GM23338 (cell line): ENCODE measurements at regions not wholly inside any gene's neighbourhood (a gene's known extent, or its start where the extent isn't known, plus 50 kb on each side); places are given as distances from the start of the nearest gene placed in this dataset.

Source experiments
- ATAC-seq: fragments of 200-7000 bp; cut with Tn5 transposase; 3 replicates; pipeline ENCODE4 v1.9.1; 2020
- DNase-seq: peaks from one replicate; pipeline ENCODE4 v3.0.0-alpha.2; 2015; ENCODE audit warnings: low spot score
- H2AFZ ChIP-seq: fragments of 200-600 bp; sonication (generic); 2 replicates; pipeline ENCODE4 v1.8.0; 2016; ENCODE audit warnings: antibody characterized with exemption, mild to moderate bottlenecking, moderate library complexity
- H3F3A ChIP-seq: fragments of 200-600 bp; sonication (generic); replicated peaks from 2 replicates; pipeline ENCODE4 v1.8.0; 2017; ENCODE audit warnings: antibody characterized with exemption, mixed run types, low read depth
- H3K27ac ChIP-seq: fragments of 200-600 bp; sonication (generic); 2 replicates; pipeline ENCODE4 v1.6.1; 2016; ENCODE audit warnings: low read depth
- H3K27me3 ChIP-seq: fragments of 200-600 bp; sonication (generic); 2 replicates; pipeline ENCODE4 v1.8.0; 2016; ENCODE audit warnings: mild to moderate bottlenecking, mixed run types, moderate library complexity; ENCODE audit not compliant: insufficient read depth
- H3K36me3 ChIP-seq: fragments of 200-600 bp; sonication (generic); 2 replicates; pipeline ENCODE4 v1.8.0; 2016; ENCODE audit warnings: mild to moderate bottlenecking; ENCODE audit not compliant: insufficient read depth
- H3K4me1 ChIP-seq: fragments of 200-600 bp; sonication (generic); 2 replicates; pipeline ENCODE4 v1.8.0; 2016; ENCODE audit warnings: mild to moderate bottlenecking, moderate library complexity; ENCODE audit not compliant: insufficient read depth
- H3K4me2 ChIP-seq: fragments of 200-600 bp; sonication (generic); 2 replicates; pipeline ENCODE4 v1.7.1; 2017; ENCODE audit warnings: mixed run types
- H3K4me3 ChIP-seq: fragments of 200-600 bp; sonication (generic); 2 replicates; pipeline ENCODE4 v1.6.1; 2016; ENCODE audit warnings: mixed run types
- H3K79me2 ChIP-seq: fragments of 200-600 bp; sonication (generic); replicated peaks from 2 replicates; pipeline ENCODE4 v1.8.0; 2017; ENCODE audit warnings: mild to moderate bottlenecking; ENCODE audit not compliant: insufficient read depth
- H3K9me2 ChIP-seq: fragments of 200-600 bp; sonication (generic); 2 replicates; pipeline ENCODE4 v1.8.0; 2017; ENCODE audit not compliant: insufficient read depth
- H4K20me1 ChIP-seq: fragments of 200-600 bp; sonication (generic); replicated peaks from 2 replicates; pipeline ENCODE4 v1.8.0; 2017; ENCODE audit warnings: mild to moderate bottlenecking; ENCODE audit not compliant: insufficient read depth
- H3K27ac Mint-ChIP-seq: 2 replicates; pipeline ENCODE4 v1.8.0; 2020; ENCODE audit warnings: inconsistent platforms, mild to moderate bottlenecking, moderate library complexity, mixed read lengths
- H3K27me3 Mint-ChIP-seq: 3 replicates; pipeline ENCODE4 v1.8.0; 2022; ENCODE audit warnings: low read depth, mild to moderate bottlenecking, moderate library complexity, mixed read lengths, inconsistent platforms; ENCODE audit not compliant: insufficient read depth, poor library complexity
- H3K36me3 Mint-ChIP-seq: 3 replicates; pipeline ENCODE4 v1.8.0; 2021; ENCODE audit warnings: low read depth, mild to moderate bottlenecking, inconsistent platforms, moderate library complexity, mixed read lengths
- H3K4me1 Mint-ChIP-seq: 3 replicates; pipeline ENCODE4 v1.8.0; 2020; ENCODE audit warnings: mild to moderate bottlenecking, inconsistent platforms, mixed read lengths
- H3K4me3 Mint-ChIP-seq: 3 replicates; pipeline ENCODE4 v1.8.0; 2021; ENCODE audit warnings: moderate library complexity, mild to moderate bottlenecking, inconsistent platforms, mixed read lengths
- H3K9me3 Mint-ChIP-seq: 3 replicates; pipeline ENCODE4 v1.8.0; 2020; ENCODE audit warnings: moderate library complexity, mild to moderate bottlenecking, inconsistent platforms, mixed read lengths
- NANOG ChIP-seq: IDR thresholded peaks from 2 replicates; pipeline ENCODE4 v1.6.1; 2016; ENCODE audit warnings: antibody characterized with exemption, borderline replicate concordance
- POLR2AphosphoS5 ChIP-seq: IDR thresholded peaks from 2 replicates; pipeline ENCODE4 v1.6.1; 2016; ENCODE audit warnings: antibody characterized with exemption, low read depth
- ZNF114 ChIP-seq: fragments of 250-450 bp; sonication (Bioruptor Pico); IDR thresholded peaks from 2 replicates; pipeline ENCODE4 v1.5.0; 2020; ENCODE audit warnings: mild to moderate bottlenecking, moderate library complexity
- TF ChIP-seq, protein P1 (sequence below): IDR thresholded peaks from 2 replicates; pipeline ENCODE4 v1.6.1; 2016; ENCODE audit warnings: antibody characterized with exemption
- TF ChIP-seq, protein P2 (sequence below), 2 experiments: fragments of 200-600 bp in 1 of 2; sonication (generic) in 1 of 2; conservative IDR thresholded peaks; 2 replicates each; pipeline versions ENCODE4 v1.5.1 to v1.6.1; 2016 to 2017; ENCODE audit warnings: antibody characterized with exemption in 2 of 2, low read depth in 2 of 2, mild to moderate bottlenecking in 2 of 2, moderate library complexity in 1 of 2
- TF ChIP-seq, protein P3 (sequence below): fragments of 250-450 bp; sonication (Bioruptor Pico); IDR thresholded peaks from 2 replicates; pipeline ENCODE4 v1.5.0; 2020; ENCODE audit warnings: mild to moderate bottlenecking, moderate library complexity

DNA sequence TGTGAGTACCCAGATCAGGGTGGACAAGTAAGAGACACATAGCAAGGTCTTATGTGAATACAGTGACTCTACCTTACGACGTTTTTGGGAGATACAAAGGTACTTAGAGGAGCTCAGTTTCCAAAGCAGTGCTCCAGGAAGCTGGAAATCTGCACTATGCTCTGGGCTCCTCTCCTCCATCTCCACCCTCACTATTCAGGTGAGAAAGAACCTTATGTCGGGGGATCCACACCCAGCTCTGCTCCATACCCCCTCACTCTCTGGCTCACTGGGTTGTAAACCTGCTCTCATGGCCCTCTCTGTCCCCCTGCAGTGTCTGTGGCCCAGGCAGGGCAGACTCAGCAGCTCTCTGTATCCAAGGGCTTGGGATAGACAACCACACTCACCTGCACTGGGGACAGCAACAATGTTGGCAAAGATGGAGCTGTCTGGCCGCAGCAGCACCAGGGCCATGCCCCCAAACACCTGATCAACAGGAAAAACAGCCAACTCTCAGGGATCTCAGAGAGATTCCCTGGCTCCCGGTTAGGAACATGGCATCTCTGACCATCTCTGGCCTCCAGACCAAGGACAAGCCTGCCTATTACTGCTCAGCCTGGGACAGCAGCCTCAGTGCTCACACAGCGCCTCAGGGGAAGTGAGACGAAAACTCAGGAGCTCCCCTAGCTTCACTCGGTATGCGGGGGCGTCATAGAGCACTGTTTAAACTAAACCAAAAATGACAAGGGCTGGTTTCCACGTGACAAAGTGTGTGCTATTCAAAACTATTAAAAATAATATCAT, 60.9 kb upstream of the TOP3B start:
- H3K4me1 ChIP-seq: no peaks in the 10 kb centered on the region
- no peaks in the 10 kb centered on the region for H3K4me1 Mint-ChIP-seq
- H3K79me2 ChIP-seq: no peaks in the 10 kb centered on the region
- H3K4me3 Mint-ChIP-seq: no peak overlapping the region
- no peak overlapping the region for H3K27ac ChIP-seq
- H3K4me3 ChIP-seq: no peak overlapping the region
- peaks cover 100% of the 10 kb centered on the region for H3K27me3 ChIP-seq
- H2AFZ ChIP-seq: no peak overlapping the region
- no peak overlapping the region for H3K4me2 ChIP-seq
- no peaks in the 10 kb centered on the region for H3K9me2 ChIP-seq
- no peaks in the 10 kb centered on the region for H3K36me3 Mint-ChIP-seq
- H3F3A ChIP-seq: no peaks in the 10 kb centered on the region
- H3K36me3 ChIP-seq: no peaks in the 10 kb centered on the region
- no peaks in the 10 kb centered on the region for H3K9me3 Mint-ChIP-seq
- H3K27me3 Mint-ChIP-seq: peaks cover 83% of the 10 kb centered on the region
- TF ChIP-seq, protein P1, sequence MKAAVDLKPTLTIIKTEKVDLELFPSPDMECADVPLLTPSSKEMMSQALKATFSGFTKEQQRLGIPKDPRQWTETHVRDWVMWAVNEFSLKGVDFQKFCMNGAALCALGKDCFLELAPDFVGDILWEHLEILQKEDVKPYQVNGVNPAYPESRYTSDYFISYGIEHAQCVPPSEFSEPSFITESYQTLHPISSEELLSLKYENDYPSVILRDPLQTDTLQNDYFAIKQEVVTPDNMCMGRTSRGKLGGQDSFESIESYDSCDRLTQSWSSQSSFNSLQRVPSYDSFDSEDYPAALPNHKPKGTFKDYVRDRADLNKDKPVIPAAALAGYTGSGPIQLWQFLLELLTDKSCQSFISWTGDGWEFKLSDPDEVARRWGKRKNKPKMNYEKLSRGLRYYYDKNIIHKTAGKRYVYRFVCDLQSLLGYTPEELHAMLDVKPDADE: no peak
- TF ChIP-seq POLR2AphosphoS5 (no peak), NANOG (no peak), ZNF114 (CRISPR knock-in tag) (no peak)
- TF ChIP-seq, protein P2, sequence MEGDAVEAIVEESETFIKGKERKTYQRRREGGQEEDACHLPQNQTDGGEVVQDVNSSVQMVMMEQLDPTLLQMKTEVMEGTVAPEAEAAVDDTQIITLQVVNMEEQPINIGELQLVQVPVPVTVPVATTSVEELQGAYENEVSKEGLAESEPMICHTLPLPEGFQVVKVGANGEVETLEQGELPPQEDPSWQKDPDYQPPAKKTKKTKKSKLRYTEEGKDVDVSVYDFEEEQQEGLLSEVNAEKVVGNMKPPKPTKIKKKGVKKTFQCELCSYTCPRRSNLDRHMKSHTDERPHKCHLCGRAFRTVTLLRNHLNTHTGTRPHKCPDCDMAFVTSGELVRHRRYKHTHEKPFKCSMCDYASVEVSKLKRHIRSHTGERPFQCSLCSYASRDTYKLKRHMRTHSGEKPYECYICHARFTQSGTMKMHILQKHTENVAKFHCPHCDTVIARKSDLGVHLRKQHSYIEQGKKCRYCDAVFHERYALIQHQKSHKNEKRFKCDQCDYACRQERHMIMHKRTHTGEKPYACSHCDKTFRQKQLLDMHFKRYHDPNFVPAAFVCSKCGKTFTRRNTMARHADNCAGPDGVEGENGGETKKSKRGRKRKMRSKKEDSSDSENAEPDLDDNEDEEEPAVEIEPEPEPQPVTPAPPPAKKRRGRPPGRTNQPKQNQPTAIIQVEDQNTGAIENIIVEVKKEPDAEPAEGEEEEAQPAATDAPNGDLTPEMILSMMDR (conservative IDR thresholded peaks at IDR 0.05; ENCODE audit: low read depth in 2 of 2): no peak
- TF ChIP-seq, protein P3, sequence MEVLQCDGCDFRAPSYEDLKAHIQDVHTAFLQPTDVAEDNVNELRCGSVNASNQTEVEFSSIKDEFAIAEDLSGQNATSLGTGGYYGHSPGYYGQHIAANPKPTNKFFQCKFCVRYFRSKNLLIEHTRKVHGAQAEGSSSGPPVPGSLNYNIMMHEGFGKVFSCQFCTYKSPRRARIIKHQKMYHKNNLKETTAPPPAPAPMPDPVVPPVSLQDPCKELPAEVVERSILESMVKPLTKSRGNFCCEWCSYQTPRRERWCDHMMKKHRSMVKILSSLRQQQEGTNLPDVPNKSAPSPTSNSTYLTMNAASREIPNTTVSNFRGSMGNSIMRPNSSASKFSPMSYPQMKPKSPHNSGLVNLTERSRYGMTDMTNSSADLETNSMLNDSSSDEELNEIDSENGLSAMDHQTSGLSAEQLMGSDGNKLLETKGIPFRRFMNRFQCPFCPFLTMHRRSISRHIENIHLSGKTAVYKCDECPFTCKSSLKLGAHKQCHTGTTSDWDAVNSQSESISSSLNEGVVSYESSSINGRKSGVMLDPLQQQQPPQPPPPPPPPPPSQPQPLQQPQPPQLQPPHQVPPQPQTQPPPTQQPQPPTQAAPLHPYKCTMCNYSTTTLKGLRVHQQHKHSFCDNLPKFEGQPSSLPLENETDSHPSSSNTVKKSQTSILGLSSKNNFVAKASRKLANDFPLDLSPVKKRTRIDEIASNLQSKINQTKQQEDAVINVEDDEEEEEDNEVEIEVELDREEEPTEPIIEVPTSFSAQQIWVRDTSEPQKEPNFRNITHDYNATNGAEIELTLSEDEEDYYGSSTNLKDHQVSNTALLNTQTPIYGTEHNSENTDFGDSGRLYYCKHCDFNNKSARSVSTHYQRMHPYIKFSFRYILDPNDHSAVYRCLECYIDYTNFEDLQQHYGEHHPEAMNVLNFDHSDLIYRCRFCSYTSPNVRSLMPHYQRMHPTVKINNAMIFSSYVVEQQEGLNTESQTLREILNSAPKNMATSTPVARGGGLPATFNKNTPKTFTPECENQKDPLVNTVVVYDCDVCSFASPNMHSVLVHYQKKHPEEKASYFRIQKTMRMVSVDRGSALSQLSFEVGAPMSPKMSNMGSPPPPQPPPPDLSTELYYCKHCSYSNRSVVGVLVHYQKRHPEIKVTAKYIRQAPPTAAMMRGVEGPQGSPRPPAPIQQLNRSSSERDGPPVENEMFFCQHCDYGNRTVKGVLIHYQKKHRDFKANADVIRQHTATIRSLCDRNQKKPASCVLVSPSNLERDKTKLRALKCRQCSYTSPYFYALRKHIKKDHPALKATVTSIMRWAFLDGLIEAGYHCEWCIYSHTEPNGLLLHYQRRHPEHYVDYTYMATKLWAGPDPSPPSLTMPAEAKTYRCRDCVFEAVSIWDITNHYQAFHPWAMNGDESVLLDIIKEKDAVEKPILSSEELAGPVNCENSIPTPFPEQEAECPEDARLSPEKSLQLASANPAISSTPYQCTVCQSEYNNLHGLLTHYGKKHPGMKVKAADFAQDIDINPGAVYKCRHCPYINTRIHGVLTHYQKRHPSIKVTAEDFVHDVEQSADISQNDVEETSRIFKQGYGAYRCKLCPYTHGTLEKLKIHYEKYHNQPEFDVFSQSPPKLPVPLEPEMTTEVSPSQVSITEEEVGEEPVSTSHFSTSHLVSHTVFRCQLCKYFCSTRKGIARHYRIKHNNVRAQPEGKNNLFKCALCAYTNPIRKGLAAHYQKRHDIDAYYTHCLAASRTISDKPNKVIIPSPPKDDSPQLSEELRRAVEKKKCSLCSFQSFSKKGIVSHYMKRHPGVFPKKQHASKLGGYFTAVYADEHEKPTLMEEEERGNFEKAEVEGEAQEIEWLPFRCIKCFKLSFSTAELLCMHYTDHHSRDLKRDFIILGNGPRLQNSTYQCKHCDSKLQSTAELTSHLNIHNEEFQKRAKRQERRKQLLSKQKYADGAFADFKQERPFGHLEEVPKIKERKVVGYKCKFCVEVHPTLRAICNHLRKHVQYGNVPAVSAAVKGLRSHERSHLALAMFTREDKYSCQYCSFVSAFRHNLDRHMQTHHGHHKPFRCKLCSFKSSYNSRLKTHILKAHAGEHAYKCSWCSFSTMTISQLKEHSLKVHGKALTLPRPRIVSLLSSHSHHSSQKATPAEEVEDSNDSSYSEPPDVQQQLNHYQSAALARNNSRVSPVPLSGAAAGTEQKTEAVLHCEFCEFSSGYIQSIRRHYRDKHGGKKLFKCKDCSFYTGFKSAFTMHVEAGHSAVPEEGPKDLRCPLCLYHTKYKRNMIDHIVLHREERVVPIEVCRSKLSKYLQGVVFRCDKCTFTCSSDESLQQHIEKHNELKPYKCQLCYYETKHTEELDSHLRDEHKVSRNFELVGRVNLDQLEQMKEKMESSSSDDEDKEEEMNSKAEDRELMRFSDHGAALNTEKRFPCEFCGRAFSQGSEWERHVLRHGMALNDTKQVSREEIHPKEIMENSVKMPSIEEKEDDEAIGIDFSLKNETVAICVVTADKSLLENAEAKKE (CRISPR knock-in tag): no peak
- H4K20me1 ChIP-seq: peaks cover 3% of the 10 kb centered on the region; the same call in 1 of the 2 replicates
- H3K27ac Mint-ChIP-seq: no peak overlapping the region
- DNase-seq (no peak), ATAC-seq (peak; percentile 53; the same call in 2 of the 3 replicates)
